ENCODE measurements at regions not wholly inside any gene's neighbourhood (a gene's known extent, or its start where the extent isn't known, plus 50 kb on each side); places are given as distances from the start of the nearest gene placed in this dataset.
"Not testable (repeated sequence)": the region's sequence is repeated elsewhere in the genome, so short reads cannot be mapped to it uniquely, and the experiment has no call there.

- no peak overlapping the region for H3K4me3 ChIP-seq
- DNase-seq (ENCODE audit: low spot score), result no peak
- no peaks in the 10 kb centered on the region for H3K36me3 ChIP-seq
- no peaks in the 10 kb centered on the region for H3K27me3 ChIP-seq
- H3K9me3 ChIP-seq, result no peaks in the 10 kb centered on the region
- H3K4me1 ChIP-seq, result no peaks in the 10 kb centered on the region
- no peak overlapping the region for H3K27ac ChIP-seq
- no peak for TF ChIP-seq CTCF (IDR thresholded peaks at IDR 0.05)
These were observed 177.0 kb downstream of the OR4M2 start for GRCh38 chr15:22257047-22258008.

- Histone ChIP-seq H3K4me3 (no peak overlapping the region), H3K36me3 (no peaks in the 10 kb centered on the region), H3K9me3 (no peaks in the 10 kb centered on the region), H3K27ac (no peak overlapping the region), H3K4me1 (no peaks in the 10 kb centered on the region), H3K27me3 (no peaks in the 10 kb centered on the region)
- TF ChIP-seq CTCF (IDR thresholded peaks at IDR 0.05), result no peak
- DNase-seq (ENCODE audit: low spot score), result no peak
These were observed 177.7 kb downstream of the OR4M2 start for GRCh38 chr15:22258009-22258397.

- Histone ChIP-seq H3K27me3 (no peaks in the 10 kb centered on the region), H3K9me3 (no peaks in the 10 kb centered on the region), H3K36me3 (no peaks in the 10 kb centered on the region), H3K27ac (no peak overlapping the region), H3K4me1 (no peaks in the 10 kb centered on the region), H3K4me3 (no peak overlapping the region)
- no peak for DNase-seq (ENCODE audit: low spot score)
- TF ChIP-seq CTCF (IDR thresholded peaks at IDR 0.05), result no peak
These were observed 178.2 kb downstream of the OR4M2 start for GRCh38 chr15:22258398-22259150.

GRCh38 chr15:22259151-22259750, 178.9 kb downstream of the OR4M2 start:
- H3K9me3 ChIP-seq; H3K27ac ChIP-seq; H3K4me1 ChIP-seq; DNase-seq (ENCODE audit: low spot score); H3K36me3 ChIP-seq; H3K4me3 ChIP-seq; H3K27me3 ChIP-seq: not testable (repeated sequence)

GRCh38 chr15:22259881-22260421, 179.6 kb downstream of the OR4M2 start:
- H3K36me3 ChIP-seq, result no peaks in the 10 kb centered on the region
- no peak overlapping the region for H3K27ac ChIP-seq
- H3K9me3 ChIP-seq, result no peaks in the 10 kb centered on the region
- H3K27me3 ChIP-seq, result no peaks in the 10 kb centered on the region
- no peak for DNase-seq (ENCODE audit: low spot score)
- H3K4me3 ChIP-seq, result no peak overlapping the region
- TF ChIP-seq CTCF (IDR thresholded peaks at IDR 0.05), result no peak
- H3K4me1 ChIP-seq, result no peaks in the 10 kb centered on the region

- H3K9me3 ChIP-seq, result no peaks in the 10 kb centered on the region
- no peaks in the 10 kb centered on the region for H3K36me3 ChIP-seq
- no peak overlapping the region for H3K4me3 ChIP-seq
- no peaks in the 10 kb centered on the region for H3K27me3 ChIP-seq
- H3K4me1 ChIP-seq, result no peaks in the 10 kb centered on the region
- no peak for TF ChIP-seq CTCF (IDR thresholded peaks at IDR 0.05)
- peak; percentile 60 for DNase-seq (ENCODE audit: low spot score)
- H3K27ac ChIP-seq, result no peak overlapping the region
These were observed 182.3 kb downstream of the OR4M2 start for GRCh38 chr15:22262613-22263020.
